ENCODE measurements at regions not wholly inside any gene's neighbourhood (a gene's known extent, or its start where the extent isn't known, plus 50 kb on each side); places are given as distances from the start of the nearest gene placed in this dataset.

GRCh38 chr5:93096561-93096960 lies 484.5 kb downstream of the NR2F1-AS1 start:
- H2AFZ ChIP-seq (ENCODE audit: low read depth, low read length), result no peak overlapping the region
- TF ChIP-seq EP300 (conservative IDR thresholded peaks at IDR 0.05; ENCODE audit: poor library complexity, severe bottlenecking) (no peak), RAD21 (conservative IDR thresholded peaks at IDR 0.05) (no peak), SMC3 (conservative IDR thresholded peaks at IDR 0.05; ENCODE audit: poor library complexity) (no peak), POLR2AphosphoS5 (IDR thresholded peaks at IDR 0.05) (no peak), TAF1 (IDR thresholded peaks at IDR 0.05; ENCODE audit: low read depth) (no peak), MXI1 (conservative IDR thresholded peaks at IDR 0.05; ENCODE audit: poor library complexity, severe bottlenecking) (no peak), EZH2 (IDR thresholded peaks at IDR 0.05; ENCODE audit: borderline replicate concordance, insufficient read depth, low read length, poor library complexity, severe bottlenecking) (no peak)
- TF ChIP-seq, protein P1, sequence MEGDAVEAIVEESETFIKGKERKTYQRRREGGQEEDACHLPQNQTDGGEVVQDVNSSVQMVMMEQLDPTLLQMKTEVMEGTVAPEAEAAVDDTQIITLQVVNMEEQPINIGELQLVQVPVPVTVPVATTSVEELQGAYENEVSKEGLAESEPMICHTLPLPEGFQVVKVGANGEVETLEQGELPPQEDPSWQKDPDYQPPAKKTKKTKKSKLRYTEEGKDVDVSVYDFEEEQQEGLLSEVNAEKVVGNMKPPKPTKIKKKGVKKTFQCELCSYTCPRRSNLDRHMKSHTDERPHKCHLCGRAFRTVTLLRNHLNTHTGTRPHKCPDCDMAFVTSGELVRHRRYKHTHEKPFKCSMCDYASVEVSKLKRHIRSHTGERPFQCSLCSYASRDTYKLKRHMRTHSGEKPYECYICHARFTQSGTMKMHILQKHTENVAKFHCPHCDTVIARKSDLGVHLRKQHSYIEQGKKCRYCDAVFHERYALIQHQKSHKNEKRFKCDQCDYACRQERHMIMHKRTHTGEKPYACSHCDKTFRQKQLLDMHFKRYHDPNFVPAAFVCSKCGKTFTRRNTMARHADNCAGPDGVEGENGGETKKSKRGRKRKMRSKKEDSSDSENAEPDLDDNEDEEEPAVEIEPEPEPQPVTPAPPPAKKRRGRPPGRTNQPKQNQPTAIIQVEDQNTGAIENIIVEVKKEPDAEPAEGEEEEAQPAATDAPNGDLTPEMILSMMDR (IDR thresholded peaks at IDR 0.05; ENCODE audit: poor library complexity, severe bottlenecking), result no peak
- TF ChIP-seq, protein P2, sequence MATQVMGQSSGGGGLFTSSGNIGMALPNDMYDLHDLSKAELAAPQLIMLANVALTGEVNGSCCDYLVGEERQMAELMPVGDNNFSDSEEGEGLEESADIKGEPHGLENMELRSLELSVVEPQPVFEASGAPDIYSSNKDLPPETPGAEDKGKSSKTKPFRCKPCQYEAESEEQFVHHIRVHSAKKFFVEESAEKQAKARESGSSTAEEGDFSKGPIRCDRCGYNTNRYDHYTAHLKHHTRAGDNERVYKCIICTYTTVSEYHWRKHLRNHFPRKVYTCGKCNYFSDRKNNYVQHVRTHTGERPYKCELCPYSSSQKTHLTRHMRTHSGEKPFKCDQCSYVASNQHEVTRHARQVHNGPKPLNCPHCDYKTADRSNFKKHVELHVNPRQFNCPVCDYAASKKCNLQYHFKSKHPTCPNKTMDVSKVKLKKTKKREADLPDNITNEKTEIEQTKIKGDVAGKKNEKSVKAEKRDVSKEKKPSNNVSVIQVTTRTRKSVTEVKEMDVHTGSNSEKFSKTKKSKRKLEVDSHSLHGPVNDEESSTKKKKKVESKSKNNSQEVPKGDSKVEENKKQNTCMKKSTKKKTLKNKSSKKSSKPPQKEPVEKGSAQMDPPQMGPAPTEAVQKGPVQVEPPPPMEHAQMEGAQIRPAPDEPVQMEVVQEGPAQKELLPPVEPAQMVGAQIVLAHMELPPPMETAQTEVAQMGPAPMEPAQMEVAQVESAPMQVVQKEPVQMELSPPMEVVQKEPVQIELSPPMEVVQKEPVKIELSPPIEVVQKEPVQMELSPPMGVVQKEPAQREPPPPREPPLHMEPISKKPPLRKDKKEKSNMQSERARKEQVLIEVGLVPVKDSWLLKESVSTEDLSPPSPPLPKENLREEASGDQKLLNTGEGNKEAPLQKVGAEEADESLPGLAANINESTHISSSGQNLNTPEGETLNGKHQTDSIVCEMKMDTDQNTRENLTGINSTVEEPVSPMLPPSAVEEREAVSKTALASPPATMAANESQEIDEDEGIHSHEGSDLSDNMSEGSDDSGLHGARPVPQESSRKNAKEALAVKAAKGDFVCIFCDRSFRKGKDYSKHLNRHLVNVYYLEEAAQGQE (IDR thresholded peaks at IDR 0.05; ENCODE audit: borderline replicate concordance), result no peak
- H3K9me3 ChIP-seq (ENCODE audit: low read length), result no peaks in the 10 kb centered on the region
- H3K4me2 ChIP-seq (ENCODE audit: low read length), result no peak overlapping the region
- no peaks in the 10 kb centered on the region for H4K20me1 ChIP-seq (ENCODE audit: insufficient read depth)
- H3K4me3 ChIP-seq (ENCODE audit: low read length), result no peak overlapping the region
- no peaks in the 10 kb centered on the region for H3K36me3 ChIP-seq (ENCODE audit: insufficient read depth, low read length)
- H3F3A ChIP-seq (ENCODE audit: insufficient read depth, low read length, poor library complexity, severe bottlenecking), result no peaks in the 10 kb centered on the region
- no peaks in the 10 kb centered on the region for H3K27me3 ChIP-seq (ENCODE audit: insufficient read depth, low read depth, low read length)
- no peaks in the 10 kb centered on the region for H3K9me2 ChIP-seq (ENCODE audit: insufficient read depth, low read length)
- H3K9ac ChIP-seq (ENCODE audit: low read length), result no peak overlapping the region
- no peak overlapping the region for H3K27ac ChIP-seq (ENCODE audit: low read length)
- H3K79me2 ChIP-seq (replicated peaks; ENCODE audit: insufficient read depth, low read length), result no peaks in the 10 kb centered on the region

DNA sequence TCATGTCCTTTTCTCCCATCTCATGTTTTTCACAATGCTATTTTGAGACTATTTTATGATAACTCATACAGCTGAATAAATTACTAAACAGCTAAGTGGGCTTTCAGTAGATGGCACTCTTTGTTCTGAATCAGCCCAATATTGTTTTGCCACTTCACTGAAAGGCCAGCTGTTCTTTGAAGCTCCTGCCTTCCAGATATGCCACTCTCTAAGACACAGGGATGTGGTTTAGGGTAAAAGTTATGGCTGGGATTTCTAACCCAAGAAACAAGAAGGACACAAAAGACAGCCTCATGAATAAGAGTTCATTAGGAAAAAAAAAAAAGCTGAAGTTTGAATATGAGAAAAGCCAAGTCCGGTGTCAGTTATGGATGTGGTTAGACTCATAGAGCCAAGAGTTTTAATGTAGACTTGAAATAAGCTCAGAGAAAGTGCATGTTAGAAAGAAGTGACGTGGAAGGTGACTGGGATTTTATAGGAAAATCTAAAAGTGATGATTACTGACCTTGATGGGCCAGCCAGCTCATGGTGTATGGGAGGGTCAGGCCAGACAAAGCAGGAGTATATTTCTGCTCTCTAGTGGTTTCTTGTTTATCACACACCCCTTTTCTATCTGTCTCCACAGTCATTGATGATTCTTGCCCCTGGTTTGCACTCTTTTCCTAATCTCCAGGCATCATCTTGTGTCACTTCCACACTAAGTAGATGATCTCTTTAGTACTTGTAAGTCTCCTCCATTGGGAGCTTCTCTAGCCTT lies 488.5 kb downstream of the NR2F1-AS1 start:
- H3K9me3 ChIP-seq (ENCODE audit: low read length), result no peaks in the 10 kb centered on the region
- H3K79me2 ChIP-seq (replicated peaks; ENCODE audit: insufficient read depth, low read length), result no peaks in the 10 kb centered on the region
- no peak overlapping the region for H2AFZ ChIP-seq (ENCODE audit: low read depth, low read length)
- H3K4me3 ChIP-seq (ENCODE audit: low read length), result no peak overlapping the region
- no peaks in the 10 kb centered on the region for H3F3A ChIP-seq (ENCODE audit: insufficient read depth, low read length, poor library complexity, severe bottlenecking)
- H3K9ac ChIP-seq (ENCODE audit: low read length), result no peak overlapping the region
- no peaks in the 10 kb centered on the region for H3K36me3 ChIP-seq (ENCODE audit: insufficient read depth, low read length)
- H3K4me2 ChIP-seq (ENCODE audit: low read length), result no peak overlapping the region
- no peaks in the 10 kb centered on the region for H3K9me2 ChIP-seq (ENCODE audit: insufficient read depth, low read length)
- no peak overlapping the region for H3K27ac ChIP-seq (ENCODE audit: low read length)
- TF ChIP-seq EZH2 (IDR thresholded peaks at IDR 0.05; ENCODE audit: borderline replicate concordance, insufficient read depth, low read length, poor library complexity, severe bottlenecking), result no peak
- TF ChIP-seq TAF1 (IDR thresholded peaks at IDR 0.05; ENCODE audit: low read depth), result no peak
- TF ChIP-seq, protein P2 (IDR thresholded peaks at IDR 0.05; ENCODE audit: borderline replicate concordance), result no peak
- TF ChIP-seq, protein P1 (IDR thresholded peaks at IDR 0.05; ENCODE audit: poor library complexity, severe bottlenecking), result no peak
- no peak for TF ChIP-seq RAD21 (conservative IDR thresholded peaks at IDR 0.05)
- no peak for TF ChIP-seq MXI1 (conservative IDR thresholded peaks at IDR 0.05; ENCODE audit: poor library complexity, severe bottlenecking)
- no peak for TF ChIP-seq EP300 (conservative IDR thresholded peaks at IDR 0.05; ENCODE audit: poor library complexity, severe bottlenecking)
- no peak for TF ChIP-seq POLR2AphosphoS5 (IDR thresholded peaks at IDR 0.05)
- TF ChIP-seq SMC3 (conservative IDR thresholded peaks at IDR 0.05; ENCODE audit: poor library complexity), result no peak
- H4K20me1 ChIP-seq (ENCODE audit: insufficient read depth), result no peaks in the 10 kb centered on the region
- H3K27me3 ChIP-seq (ENCODE audit: insufficient read depth, low read depth, low read length), result no peaks in the 10 kb centered on the region
